ENCODE measurements at regions not wholly inside any gene's neighbourhood (a gene's known extent, or its start where the extent isn't known, plus 50 kb on each side); places are given as distances from the start of the nearest gene placed in this dataset.

DNA sequence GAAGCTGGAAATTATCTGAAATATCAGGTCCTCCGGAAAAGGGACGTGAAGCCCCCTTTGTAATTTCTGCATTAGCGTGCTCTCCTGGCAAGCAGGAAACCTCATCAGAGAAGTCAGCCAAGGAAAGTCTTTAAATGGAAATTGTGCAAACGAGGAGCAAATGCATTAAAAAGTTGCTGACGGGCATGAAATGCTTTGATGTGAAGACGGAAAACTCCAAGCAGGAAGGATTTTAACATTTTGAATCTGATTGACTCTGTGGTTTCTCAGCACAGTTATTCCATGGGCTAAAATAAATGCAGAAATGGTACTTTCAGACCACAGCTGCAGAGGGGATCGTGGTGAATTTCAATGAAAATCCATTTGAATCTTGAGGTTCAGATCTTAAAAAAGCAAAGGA is 167.8 kb downstream of the AHR start:
- Histone ChIP-seq H3K9me2 (ENCODE audit: insufficient read depth) (0 out of 2 replicates have a peak, but pooled peaks cover 3% of the 10 kb centered on the region), H2AFZ (no peak overlapping the region), H3K4me3 (no peak overlapping the region), H3K36me3 (ENCODE audit: low read depth) (no peaks in the 10 kb centered on the region), H3K4me2 (no peak overlapping the region), H3K9me3 (ENCODE audit: insufficient read depth, low read depth) (no peaks in the 10 kb centered on the region), H4K20me1 (ENCODE audit: insufficient read depth) (no peaks in the 10 kb centered on the region; the same call in 1 of the 2 replicates), H3K27ac (no peak overlapping the region), H3K4me1 (replicated peaks; ENCODE audit: insufficient read depth) (peaks cover 8% of the 10 kb centered on the region; the same call in 1 of the 2 replicates), H3F3A (ENCODE audit: insufficient read depth, low read depth) (no peaks in the 10 kb centered on the region), H3K27me3 (ENCODE audit: insufficient read depth, low read depth) (no peaks in the 10 kb centered on the region), H3K79me2 (ENCODE audit: low read depth) (no peaks in the 10 kb centered on the region)
- CTCF ChIA-PET: no interaction called here
- intact Hi-C loops (cut with micrococcal nuclease; ENCODE audit: unreplicated experiment): no loop called here
- POLR2A ChIA-PET (ENCODE audit: unreplicated experiment): no interaction called here
- no peak for DNase-seq
- no TSS peak for BruUV-seq (replicated peaks)
- TF ChIP-seq EZH2 (IDR thresholded peaks at IDR 0.05; ENCODE audit: low read depth): no peak
- TF ChIP-seq, protein P1, sequence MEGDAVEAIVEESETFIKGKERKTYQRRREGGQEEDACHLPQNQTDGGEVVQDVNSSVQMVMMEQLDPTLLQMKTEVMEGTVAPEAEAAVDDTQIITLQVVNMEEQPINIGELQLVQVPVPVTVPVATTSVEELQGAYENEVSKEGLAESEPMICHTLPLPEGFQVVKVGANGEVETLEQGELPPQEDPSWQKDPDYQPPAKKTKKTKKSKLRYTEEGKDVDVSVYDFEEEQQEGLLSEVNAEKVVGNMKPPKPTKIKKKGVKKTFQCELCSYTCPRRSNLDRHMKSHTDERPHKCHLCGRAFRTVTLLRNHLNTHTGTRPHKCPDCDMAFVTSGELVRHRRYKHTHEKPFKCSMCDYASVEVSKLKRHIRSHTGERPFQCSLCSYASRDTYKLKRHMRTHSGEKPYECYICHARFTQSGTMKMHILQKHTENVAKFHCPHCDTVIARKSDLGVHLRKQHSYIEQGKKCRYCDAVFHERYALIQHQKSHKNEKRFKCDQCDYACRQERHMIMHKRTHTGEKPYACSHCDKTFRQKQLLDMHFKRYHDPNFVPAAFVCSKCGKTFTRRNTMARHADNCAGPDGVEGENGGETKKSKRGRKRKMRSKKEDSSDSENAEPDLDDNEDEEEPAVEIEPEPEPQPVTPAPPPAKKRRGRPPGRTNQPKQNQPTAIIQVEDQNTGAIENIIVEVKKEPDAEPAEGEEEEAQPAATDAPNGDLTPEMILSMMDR (conservative IDR thresholded peaks at IDR 0.05): no peak

DNA sequence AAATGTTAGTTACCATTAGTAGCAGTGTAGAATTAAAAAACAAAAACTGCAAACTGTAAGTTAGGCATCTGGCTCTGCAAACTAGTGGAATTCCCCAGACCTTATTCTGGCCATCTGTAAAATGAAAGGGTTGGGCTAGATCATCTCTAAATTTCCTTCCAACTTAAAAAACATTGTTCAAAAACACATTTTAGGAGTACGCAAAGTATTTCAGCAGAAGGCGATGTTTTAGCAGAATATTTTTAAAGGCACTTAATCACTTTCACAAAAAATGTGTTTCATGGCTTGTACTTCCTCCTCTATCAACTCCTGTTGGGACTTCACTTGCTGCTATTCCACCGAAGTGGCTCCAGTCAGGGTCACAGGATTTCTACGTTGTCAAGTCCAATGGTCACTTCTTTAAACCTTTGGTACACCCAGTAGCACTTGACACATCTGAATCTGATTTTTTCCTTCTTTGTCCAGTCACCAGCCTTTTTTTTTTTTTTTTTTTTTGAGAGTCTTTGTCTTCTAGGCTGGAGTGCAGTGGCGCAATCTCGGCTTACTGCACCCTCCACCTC is 169.0 kb downstream of the AHR start:
- H4K20me1 ChIP-seq (ENCODE audit: insufficient read depth): no peaks in the 10 kb centered on the region; the same call in 1 of the 2 replicates
- no peaks in the 10 kb centered on the region for H3F3A ChIP-seq (ENCODE audit: insufficient read depth, low read depth)
- ChIA-PET CTCF (no interaction called here), POLR2A (ENCODE audit: unreplicated experiment) (no interaction called here)
- no peak for TF ChIP-seq EZH2 (IDR thresholded peaks at IDR 0.05; ENCODE audit: low read depth)
- TF ChIP-seq, protein P1 (conservative IDR thresholded peaks at IDR 0.05): no peak
- no peaks in the 10 kb centered on the region for H3K79me2 ChIP-seq (ENCODE audit: low read depth)
- H3K4me3 ChIP-seq: no peak overlapping the region
- H3K4me1 ChIP-seq (replicated peaks; ENCODE audit: insufficient read depth): 0 out of 2 replicates have a peak, but pooled peaks cover 3% of the 10 kb centered on the region
- H3K4me2 ChIP-seq: no peak overlapping the region
- no peaks in the 10 kb centered on the region for H3K36me3 ChIP-seq (ENCODE audit: low read depth)
- no peaks in the 10 kb centered on the region for H3K27me3 ChIP-seq (ENCODE audit: insufficient read depth, low read depth)
- H3K9me3 ChIP-seq (ENCODE audit: insufficient read depth, low read depth): no peaks in the 10 kb centered on the region
- H3K27ac ChIP-seq: no peak overlapping the region
- intact Hi-C loops (cut with micrococcal nuclease; ENCODE audit: unreplicated experiment): no loop called here
- H3K9me2 ChIP-seq (ENCODE audit: insufficient read depth): 0 out of 2 replicates have a peak, but pooled peaks cover 3% of the 10 kb centered on the region
- DNase-seq: no peak
- BruUV-seq (replicated peaks): no TSS peak
- no peak overlapping the region for H2AFZ ChIP-seq

DNA sequence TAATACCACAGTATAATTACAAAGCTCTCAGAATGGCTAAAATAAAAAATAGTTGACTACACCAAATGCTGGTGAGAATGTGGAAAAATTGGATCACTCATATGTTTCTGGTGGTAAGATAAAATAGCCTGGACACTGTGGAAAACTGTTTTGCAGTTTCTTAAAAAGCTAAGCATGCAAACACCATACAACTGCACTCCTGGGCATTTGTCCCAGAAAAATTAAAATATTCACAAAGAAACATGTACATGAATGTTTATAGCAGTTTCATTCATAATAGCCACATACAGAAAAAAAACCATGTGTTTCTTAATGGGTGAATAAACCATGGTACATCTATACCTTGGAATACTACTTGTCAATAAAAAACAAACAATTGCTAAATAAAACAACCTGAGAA is 172.9 kb downstream of the AHR start:
- no peak for DNase-seq
- Histone ChIP-seq H3K9me2 (ENCODE audit: insufficient read depth) (0 out of 2 replicates have a peak, but pooled peaks cover 3% of the 10 kb centered on the region), H3K79me2 (ENCODE audit: low read depth) (no peaks in the 10 kb centered on the region), H3K9me3 (ENCODE audit: insufficient read depth, low read depth) (no peaks in the 10 kb centered on the region), H3K4me3 (no peak overlapping the region), H3K4me2 (no peak overlapping the region), H3K36me3 (ENCODE audit: low read depth) (no peaks in the 10 kb centered on the region), H3F3A (ENCODE audit: insufficient read depth, low read depth) (no peaks in the 10 kb centered on the region), H4K20me1 (ENCODE audit: insufficient read depth) (no peaks in the 10 kb centered on the region), H3K4me1 (replicated peaks; ENCODE audit: insufficient read depth) (no peaks in the 10 kb centered on the region), H3K27ac (no peak overlapping the region), H3K27me3 (ENCODE audit: insufficient read depth, low read depth) (no peaks in the 10 kb centered on the region), H2AFZ (no peak overlapping the region)
- ChIA-PET CTCF (no interaction called here), POLR2A (ENCODE audit: unreplicated experiment) (interaction anchor here (0.7 kb wide), 1 partner anchor 20 kb away, joined by 4 read pairs; no protein-coding TSS in a partner anchor)
- TF ChIP-seq, protein P1 (conservative IDR thresholded peaks at IDR 0.05): no peak
- TF ChIP-seq EZH2 (IDR thresholded peaks at IDR 0.05; ENCODE audit: low read depth): no peak
- intact Hi-C loops (cut with micrococcal nuclease; ENCODE audit: unreplicated experiment): no loop called here
- BruUV-seq (replicated peaks): no TSS peak

Data from PC-9 (cell line).